IMR-90 (cell line): ENCODE measurements at regions not wholly inside any gene's neighbourhood (a gene's known extent, or its start where the extent isn't known, plus 50 kb on each side); places are given as distances from the start of the nearest gene placed in this dataset.
"Not testable (repeated sequence)": the region's sequence is repeated elsewhere in the genome, so short reads cannot be mapped to it uniquely, and the experiment has no call there.

Experiments used
- ATAC-seq: fragments of 200-7000 bp; cut with Tn5 transposase; 2 replicates; pipeline ENCODE4 v1.9.1; 2020; ENCODE audit warnings: low read depth, mild to moderate bottlenecking, moderate library complexity
- BruUV-seq: library from RNA; stranded (reverse); fragments of 400-500 nt; replicated peaks from 2 replicates; lab custom pipeline; 2021; lab: Mats Ljungman, UMichigan
- CTCF ChIA-PET: fragments of 300-600 bp; formaldehyde crosslinking; extraction: SDS; loops from one replicate; lab custom pipeline; 2021; ENCODE audit warnings: antibody characterized with exemption; lab: Yijun Ruan, JAX
- POLR2A ChIA-PET: fragments of 300-600 bp; sonication (Branson Sonifier 250); formaldehyde crosslinking; loops from one replicate; lab custom pipeline; 2022; ENCODE audit warnings: antibody characterized with exemption; ENCODE audit not compliant: unreplicated experiment; lab: Charles Lee
- DNase-seq: peaks from one replicate; pipeline ENCODE4 v3.0.0; 2013
- H2AFZ ChIP-seq: replicated peaks from 2 replicates; pipeline ENCODE3; 2013; ENCODE audit warnings: low read length, mild to moderate bottlenecking; ENCODE audit not compliant: poor library complexity
- H2AK5ac ChIP-seq: 2 replicates; pipeline ENCODE4 v1.6.1; 2013; ENCODE audit warnings: low read depth, low read length, inconsistent platforms
- H2AK9ac ChIP-seq: replicated peaks from 2 replicates; pipeline ENCODE3; 2013; ENCODE audit warnings: mild to moderate bottlenecking, low read depth, low read length, moderate library complexity; ENCODE audit not compliant: poor library complexity
- H2BK120ac ChIP-seq: 2 replicates; pipeline ENCODE4 v1.6.1; 2013; ENCODE audit warnings: low read depth, low read length, inconsistent platforms
- H2BK15ac ChIP-seq: 3 replicates; pipeline ENCODE4 v1.6.1; 2013; ENCODE audit warnings: low read depth, low read length, inconsistent platforms
- H2BK20ac ChIP-seq: 2 replicates; pipeline ENCODE4 v1.6.1; 2013; ENCODE audit warnings: low read depth, mild to moderate bottlenecking, inconsistent platforms, low read length, moderate library complexity
- H2BK5ac ChIP-seq: 2 replicates; pipeline ENCODE4 v1.6.1; 2013; ENCODE audit warnings: mild to moderate bottlenecking, low read depth, low read length, inconsistent platforms; ENCODE audit not compliant: poor library complexity, severe bottlenecking
- H3K14ac ChIP-seq: replicated peaks from 2 replicates; pipeline ENCODE4 v1.6.1; 2013; ENCODE audit warnings: low read depth, low read length, inconsistent platforms
- H3K18ac ChIP-seq: 2 replicates; pipeline ENCODE4 v1.6.1; 2013; ENCODE audit warnings: low read depth, low read length, control low read depth
- H3K23ac ChIP-seq: 2 replicates; pipeline ENCODE4 v1.6.1; 2013; ENCODE audit warnings: low read depth, low read length, inconsistent platforms
- H3K27ac ChIP-seq: 2 replicates; pipeline ENCODE4 v1.5.1; 2013; ENCODE audit warnings: mild to moderate bottlenecking, control low read depth, low read length; ENCODE audit not compliant: insufficient read depth
- H3K27me3 ChIP-seq: 2 replicates; pipeline ENCODE4 v1.6.1; 2013; ENCODE audit warnings: low read length; ENCODE audit not compliant: control insufficient read depth, insufficient read depth
- H3K36me3 ChIP-seq: 2 replicates; pipeline ENCODE4 v1.6.1; 2013; ENCODE audit warnings: low read length, mixed read lengths; ENCODE audit not compliant: control insufficient read depth, insufficient read depth
- H3K4ac ChIP-seq: 2 replicates; pipeline ENCODE4 v1.6.1; 2013; ENCODE audit warnings: low read depth, low read length, inconsistent platforms
- H3K4me1 ChIP-seq: 2 replicates; pipeline ENCODE4 v1.6.1; 2013; ENCODE audit warnings: low read length, mixed read lengths; ENCODE audit not compliant: control insufficient read depth, insufficient read depth
- H3K4me2 ChIP-seq: 2 replicates; pipeline ENCODE4 v1.6.1; 2013; ENCODE audit warnings: low read depth, mild to moderate bottlenecking, control low read depth, low read length, moderate library complexity
- H3K4me3 ChIP-seq: 2 replicates; pipeline ENCODE4 v1.5.1; 2013; ENCODE audit warnings: low read depth, mild to moderate bottlenecking, control low read depth, low read length, moderate library complexity; ENCODE audit not compliant: insufficient read depth
- H3K56ac ChIP-seq: 2 replicates; pipeline ENCODE4 v1.6.1; 2013; ENCODE audit warnings: low read length, inconsistent platforms; ENCODE audit not compliant: insufficient read depth; ENCODE audit errors: extremely low read depth
- H3K79me1 ChIP-seq, 2 experiments: 2 replicates each; pipeline ENCODE4 v1.6.1; 2013; ENCODE audit warnings: low read length in 2 of 2, inconsistent platforms in 1 of 2, low read depth in 1 of 2
- H3K9ac ChIP-seq: 2 replicates; pipeline ENCODE4 v1.6.1; 2013; ENCODE audit warnings: low read depth, low read length, control low read depth
- H3K9me1 ChIP-seq: 2 replicates; pipeline ENCODE4 v1.6.1; 2013; ENCODE audit warnings: low read length, inconsistent platforms; ENCODE audit not compliant: insufficient read depth
- H3K9me3 ChIP-seq: 2 replicates; pipeline ENCODE4 v1.6.1; 2013; ENCODE audit warnings: low read length; ENCODE audit not compliant: control insufficient read depth, insufficient read depth
- H4K20me1 ChIP-seq: 2 replicates; pipeline ENCODE4 v1.6.1; 2013; ENCODE audit warnings: low read length, inconsistent platforms; ENCODE audit not compliant: insufficient read depth
- H4K5ac ChIP-seq: 2 replicates; pipeline ENCODE4 v1.6.1; 2013; ENCODE audit warnings: mild to moderate bottlenecking, low read depth, low read length, control low read depth
- H4K8ac ChIP-seq, 2 experiments: 2 replicates each; pipeline ENCODE4 v1.6.1; 2013; ENCODE audit warnings: low read depth in 2 of 2, low read length in 2 of 2, control low read depth in 1 of 2, inconsistent platforms in 1 of 2
- H4K91ac ChIP-seq: 2 replicates; pipeline ENCODE4 v1.6.1; 2013; ENCODE audit warnings: low read depth, low read length, inconsistent platforms; ENCODE audit not compliant: insufficient read depth
- CTCF ChIP-seq: conservative IDR thresholded peaks from 2 replicates; pipeline ENCODE4 v1.5.1; 2012; ENCODE audit warnings: mild to moderate bottlenecking, low read depth, low read length, improper control_type of control experiment
- WGBS, 2 experiments: methylation state at CpG; one replicate each; pipeline versions ENCODE4 v1.1.5 to v1.1.7; 2013; ENCODE audit warnings: missing lambda C conversion rate in 2 of 2; ENCODE audit not compliant: insufficient read length in 1 of 2; ENCODE audit errors: extremely low coverage in 2 of 2; 5-methylcytosine and 5-hydroxymethylcytosine counted together
- dilution Hi-C: fragments of 300-500 bp; cut with HindIII; formaldehyde crosslinking; loops from one replicate; pipeline ENCODE4 v1.14.3; 2018; ENCODE audit warnings: low sequenced_read_pairs; ENCODE audit not compliant: unreplicated experiment
- in situ Hi-C: fragments of 300-500 bp; cut with MboI; formaldehyde crosslinking; loops from 3 replicates; pipeline ENCODE4 v1.14.3; 2019; ENCODE audit warnings: low sequenced_read_pairs, inconsistent platforms, mixed read lengths
- intact Hi-C: fragments of 100-400 bp; cut with micrococcal nuclease; formaldehyde crosslinking; loops from 2 replicates; pipeline ENCODE4 v1.10.0; 2022

GRCh38 chrX:65072590-65072989 lies 96.3 kb upstream of the ZC4H2 start:
- Histone ChIP-seq H2BK5ac (no peak overlapping the region), H3K27me3 (no peaks in the 10 kb centered on the region), H3K14ac (no peak overlapping the region), H2BK20ac (no peak overlapping the region), H3K27ac (no peak overlapping the region), H3K23ac (no peak overlapping the region), H3K4me3 (no peak overlapping the region), H3K4ac (no peak overlapping the region), H3K9me3 (peaks cover 4% of the 10 kb centered on the region; the same call in 1 of the 2 replicates), H4K8ac (no peak overlapping the region), H3K36me3 (no peaks in the 10 kb centered on the region), H3K4me2 (no peak overlapping the region), H2BK15ac (no peak overlapping the region), H3K4me1 (no peaks in the 10 kb centered on the region), H3K79me1 (no peaks in the 10 kb centered on the region), H3K9ac (no peak overlapping the region), H2AFZ (no peak overlapping the region), H4K20me1 (no peaks in the 10 kb centered on the region), H4K91ac (no peak overlapping the region), H2AK9ac (no peak overlapping the region), H3K9me1 (no peaks in the 10 kb centered on the region), H3K18ac (no peak overlapping the region), H2BK120ac (no peak overlapping the region), H3K56ac (no peak overlapping the region), H4K5ac (no peak overlapping the region), H2AK5ac (no peak overlapping the region)
- intact Hi-C loops (no loop called here), in situ Hi-C loops (no loop called here), dilution Hi-C loops (no loop called here)
- CTCF ChIA-PET: no interaction called here
- TF ChIP-seq CTCF: no peak
- POLR2A ChIA-PET: no interaction called here
- DNase-seq (no peak), ATAC-seq (no peak)
- no TSS peak for BruUV-seq

- H2BK15ac ChIP-seq, H2AK9ac ChIP-seq, H3K14ac ChIP-seq, H3K4ac ChIP-seq, H2BK120ac ChIP-seq, POLR2A ChIA-PET, H3K27me3 ChIP-seq, H3K9me1 ChIP-seq, H4K91ac ChIP-seq, CTCF ChIA-PET, H3K56ac ChIP-seq, H4K8ac ChIP-seq, H2BK20ac ChIP-seq, H3K4me3 ChIP-seq, H2AK5ac ChIP-seq, H3K9me3 ChIP-seq, in situ Hi-C loops, H3K23ac ChIP-seq, H2BK5ac ChIP-seq, H3K27ac ChIP-seq, ATAC-seq, H4K20me1 ChIP-seq, H3K79me1 ChIP-seq, intact Hi-C loops, H4K5ac ChIP-seq, H3K18ac ChIP-seq, H3K4me2 ChIP-seq, dilution Hi-C loops, BruUV-seq, DNase-seq, H3K36me3 ChIP-seq, H3K4me1 ChIP-seq, H3K9ac ChIP-seq, H2AFZ ChIP-seq: not testable (repeated sequence)
- WGBS, 2 experiments: 95% methylated on average over 4 of the region's 14 CpGs; no CpG with 5 or more reads in 1 of the 2 experiments
Measured at GRCh38 chrX:65058626-65059025, 82.4 kb upstream of the ZC4H2 start.
